ENCODE measurements at regions not wholly inside any gene's neighbourhood (a gene's known extent, or its start where the extent isn't known, plus 50 kb on each side); places are given as distances from the start of the nearest gene placed in this dataset.
"Not testable (repeated sequence)": the region's sequence is repeated elsewhere in the genome, so short reads cannot be mapped to it uniquely, and the experiment has no call there.

GRCh38 chr6:115811541-115811940 is 249.2 kb downstream of the FRK start:
- DNase-seq (ENCODE audit: low spot score) = no peak

- DNase-seq (ENCODE audit: low spot score) = no peak
Observed at GRCh38 chr6:115798229-115798628, 262.5 kb downstream of the FRK start.

- no peak for DNase-seq (ENCODE audit: low spot score)
Observed at GRCh38 chr6:115796829-115797228, 263.9 kb downstream of the FRK start.

GRCh38 chr6:115796061-115796460 is 264.6 kb downstream of the FRK start:
- DNase-seq (ENCODE audit: low spot score) = no peak

- DNase-seq (ENCODE audit: low spot score) = no peak
Observed at GRCh38 chr6:115783402-115784061, 277.2 kb downstream of the FRK start.

GRCh38 chr6:115782612-115783011 is 278.1 kb downstream of the FRK start:
- no peak for DNase-seq (ENCODE audit: low spot score)

GRCh38 chr6:115773741-115774140 is 286.9 kb downstream of the FRK start:
- DNase-seq (ENCODE audit: low spot score) = no peak

- no peak for DNase-seq (ENCODE audit: low spot score)
Observed at GRCh38 chr6:115770851-115771250, 289.8 kb downstream of the FRK start.

GRCh38 chr6:115768500-115768899 is 292.2 kb downstream of the FRK start:
- no peak for DNase-seq (ENCODE audit: low spot score)

- DNase-seq (ENCODE audit: low spot score) = no peak
Observed at GRCh38 chr6:115767931-115768330, 292.8 kb downstream of the FRK start.

GRCh38 chr6:115766745-115767462 is 293.8 kb downstream of the FRK start:
- no peak for DNase-seq (ENCODE audit: low spot score)

GRCh38 chr6:115765966-115766365 is 294.7 kb downstream of the FRK start:
- DNase-seq (ENCODE audit: low spot score) = no peak

GRCh38 chr6:115759051-115759450 is 301.6 kb downstream of the FRK start:
- DNase-seq (ENCODE audit: low spot score) = no peak

GRCh38 chr6:115753446-115753845 is 307.2 kb downstream of the FRK start:
- no peak for DNase-seq (ENCODE audit: low spot score)

- no peak for DNase-seq (ENCODE audit: low spot score)
Observed at GRCh38 chr6:115750946-115751345, 309.7 kb downstream of the FRK start.

GRCh38 chr6:115750292-115750691 is 310.4 kb downstream of the FRK start:
- DNase-seq (ENCODE audit: low spot score) = no peak

GRCh38 chr6:115747719-115748118 is 313.0 kb downstream of the FRK start:
- DNase-seq (ENCODE audit: low spot score) = no peak

GRCh38 chr6:115746583-115746982 is 314.1 kb downstream of the FRK start:
- DNase-seq (ENCODE audit: low spot score) = not testable (repeated sequence)

GRCh38 chr6:115740907-115741306 is 319.8 kb downstream of the FRK start:
- DNase-seq (ENCODE audit: low spot score) = no peak

- DNase-seq (ENCODE audit: low spot score) = no peak
Observed at GRCh38 chr6:115735610-115736009, 325.1 kb downstream of the FRK start.

GRCh38 chr6:115733426-115733825 is 327.3 kb downstream of the FRK start:
- no peak for DNase-seq (ENCODE audit: low spot score)

- no peak for DNase-seq (ENCODE audit: low spot score)
Observed at GRCh38 chr6:115729036-115729435, 331.7 kb downstream of the FRK start.

- DNase-seq (ENCODE audit: low spot score) = no peak
Observed at GRCh38 chr6:115728171-115728570, 332.5 kb downstream of the FRK start.

- no peak for DNase-seq (ENCODE audit: low spot score)
Observed at GRCh38 chr6:115721564-115721963, 339.1 kb downstream of the FRK start.
